T-cell (primary cell): ENCODE measurements at regions not wholly inside any gene's neighbourhood (a gene's known extent, or its start where the extent isn't known, plus 50 kb on each side); places are given as distances from the start of the nearest gene placed in this dataset.

Source experiments
- ATAC-seq, 4 experiments: fragments of 200-7000 bp in 3 of 4; fragments of 150-1000 bp in 1 of 4; cut with Tn5 transposase; replicated peaks in 1 of 4; 1 replicate in 3 of 4; 2 replicates in 1 of 4; pipeline ENCODE4 v1.10.0; 2021; ENCODE audit warnings: moderate library complexity in 3 of 4, mild to moderate bottlenecking in 2 of 4, moderate number of reproducible peaks in 1 of 4
- CTCF ChIA-PET, 2 donors: fragments of 300-600 bp; sonication (Branson Sonifier 250); formaldehyde crosslinking; loops; one replicate each; lab custom pipeline; 2022; ENCODE audit warnings: antibody characterized with exemption in 2 of 2; lab: Charles Lee
- POLR2A ChIA-PET, 2 donors: fragments of 300-600 bp; sonication (Branson Sonifier 250); formaldehyde crosslinking; loops; one replicate each; lab custom pipeline; 2022; ENCODE audit warnings: antibody characterized with exemption in 2 of 2; lab: Charles Lee
- DNase-seq, 35 experiments: peaks; one replicate each; pipeline versions ENCODE4 v3.0.0 to v3.0.0-alpha.2; 2013 to 2023
- H3K27ac ChIP-seq: one replicate; pipeline ENCODE4 v1.5.1; 2013; ENCODE audit warnings: low read length
- H3K27me3 ChIP-seq, 2 experiments: replicated peaks in 1 of 2; 1 replicate in 1 of 2; 2 replicates in 1 of 2; pipeline versions ENCODE4 v1.6.1 to v1.7.0; 2013; ENCODE audit warnings: low read length in 1 of 2, mixed read lengths in 1 of 2; ENCODE audit not compliant: control insufficient read depth in 2 of 2, insufficient read depth in 2 of 2; ENCODE audit errors: extremely low read depth in 1 of 2
- H3K36me3 ChIP-seq, 2 donors: 1 replicate in 1 of 2; 2 replicates in 1 of 2; pipeline versions ENCODE4 v1.6.1 to v1.7.0; 2013; ENCODE audit warnings: low read length in 1 of 2; ENCODE audit not compliant: control insufficient read depth in 2 of 2, insufficient read depth in 1 of 2; ENCODE audit errors: extremely low read depth in 1 of 2
- H3K4me1 ChIP-seq, 2 experiments: 1 replicate in 1 of 2; 2 replicates in 1 of 2; pipeline versions ENCODE4 v1.6.1 to v1.7.0; 2013; ENCODE audit warnings: low read length in 2 of 2, mixed read lengths in 1 of 2; ENCODE audit not compliant: insufficient read depth in 2 of 2, control insufficient read depth in 1 of 2; ENCODE audit errors: extremely low read depth in 1 of 2
- H3K4me3 ChIP-seq, 2 donors: 1 replicate in 1 of 2; 2 replicates in 1 of 2; pipeline versions ENCODE4 v1.5.1 to v1.7.0; 2013; ENCODE audit warnings: mild to moderate bottlenecking in 2 of 2, low read length in 1 of 2, moderate library complexity in 1 of 2; ENCODE audit not compliant: control insufficient read depth in 1 of 2; ENCODE audit errors: extremely low read depth in 1 of 2
- H3K9me3 ChIP-seq: 2 replicates; pipeline ENCODE4 v1.7.0; 2013
- H3K27ac Mint-ChIP-seq, 2 donors: one replicate each; pipeline ENCODE4 v1.8.0; 2020 to 2021; ENCODE audit warnings: mild to moderate bottlenecking in 2 of 2, mixed read lengths in 2 of 2
- H3K27me3 Mint-ChIP-seq, 2 donors: one replicate each; pipeline ENCODE4 v1.8.0; 2021 to 2022; ENCODE audit warnings: mixed read lengths in 2 of 2
- H3K36me3 Mint-ChIP-seq: one replicate; pipeline ENCODE4 v1.8.0; 2021; ENCODE audit warnings: mixed read lengths
- H3K4me1 Mint-ChIP-seq, 3 donors: one replicate each; pipeline ENCODE4 v1.8.0; 2020 to 2022; ENCODE audit warnings: mixed read lengths in 3 of 3, mild to moderate bottlenecking in 1 of 3
- H3K4me3 Mint-ChIP-seq, 3 donors: one replicate each; pipeline ENCODE4 v1.8.0; 2020 to 2022; ENCODE audit warnings: mild to moderate bottlenecking in 3 of 3, mixed read lengths in 3 of 3, moderate library complexity in 3 of 3
- H3K9me3 Mint-ChIP-seq, 3 donors: one replicate each; pipeline ENCODE4 v1.8.0; 2020 to 2022; ENCODE audit warnings: mixed read lengths in 3 of 3
- WGBS: methylation state at CpG from one replicate; pipeline ENCODE4 v1.1.5; 2013; ENCODE audit warnings: missing lambda C conversion rate; ENCODE audit not compliant: insufficient coverage; 5-methylcytosine and 5-hydroxymethylcytosine counted together

GRCh38 chr7:115235075-115235474 lies 313.2 kb downstream of the MDFIC start:
- POLR2A ChIA-PET = no interaction called here
- DNase-seq (no peak), ATAC-seq (no peak)
- no peak overlapping the region for H3K4me3 ChIP-seq
- CTCF ChIA-PET = no interaction called here
- H3K27me3 ChIP-seq = no peaks in the 10 kb centered on the region
- WGBS = no CpG with 5 or more reads among the region's 2 CpGs
- H3K4me1 ChIP-seq = peaks cover under 1 to 3% of the 10 kb centered on the region in 2 experiments
- H3K9me3 Mint-ChIP-seq = peaks cover 7 to 9% (median 8%) of the 10 kb centered on the region in 3 donors
- no peak overlapping the region for H3K4me3 Mint-ChIP-seq
- no peaks in the 10 kb centered on the region for H3K9me3 ChIP-seq
- peaks cover 4% of the 10 kb centered on the region for H3K36me3 Mint-ChIP-seq
- H3K36me3 ChIP-seq = no peaks in the 10 kb centered on the region
- H3K27me3 Mint-ChIP-seq = peaks cover 0 to 2% of the 10 kb centered on the region in 2 donors
- H3K4me1 Mint-ChIP-seq = peaks cover 7 to 15% (median 9%) of the 10 kb centered on the region in 3 donors
- no peak overlapping the region for H3K27ac Mint-ChIP-seq
- H3K27ac ChIP-seq = no peak overlapping the region

- no peak for DNase-seq
- Histone ChIP-seq H3K4me1 (peaks cover 9 to 10% of the 10 kb centered on the region in 2 experiments), H3K4me3 (no peak overlapping the region), H3K36me3 (no peaks in the 10 kb centered on the region), H3K27ac (no peak overlapping the region), H3K9me3 (no peaks in the 10 kb centered on the region), H3K27me3 (no peaks in the 10 kb centered on the region)
- H3K27me3 Mint-ChIP-seq = peaks cover 0 to 2% of the 10 kb centered on the region in 2 donors
- ATAC-seq = no peak
- ChIA-PET CTCF (interaction anchor here in 1 of 2 donors (1.0 kb wide), 1 partner anchor 368 kb away, joined by 3 read pairs; no protein-coding TSS in a partner anchor), POLR2A (no interaction called here)
- H3K9me3 Mint-ChIP-seq = peaks cover 7 to 9% (median 8%) of the 10 kb centered on the region in 3 donors
- no CpG with 5 or more reads among the region's 3 CpGs for WGBS
- peaks cover 17 to 26% (median 21%) of the 10 kb centered on the region in 3 donors for H3K4me1 Mint-ChIP-seq
- peaks cover 4% of the 10 kb centered on the region for H3K36me3 Mint-ChIP-seq
- no peak overlapping the region for H3K4me3 Mint-ChIP-seq
- no peak overlapping the region for H3K27ac Mint-ChIP-seq
Observed at GRCh38 chr7:115233809-115234208, 311.9 kb downstream of the MDFIC start.

GRCh38 chr7:115232041-115232440 lies 310.1 kb downstream of the MDFIC start:
- Mint-ChIP-seq H3K27ac (no peak overlapping the region), H3K4me1 (peaks cover 18 to 35% (median 25%) of the 10 kb centered on the region in 3 donors), H3K9me3 (peaks cover 7 to 9% (median 8%) of the 10 kb centered on the region in 3 donors), H3K36me3 (peaks cover 4% of the 10 kb centered on the region), H3K27me3 (peaks cover 0 to 2% of the 10 kb centered on the region in 2 donors), H3K4me3 (no peak overlapping the region)
- Histone ChIP-seq H3K27me3 (no peaks in the 10 kb centered on the region), H3K4me1 (peaks cover 9 to 10% of the 10 kb centered on the region in 2 experiments), H3K9me3 (no peaks in the 10 kb centered on the region), H3K4me3 (no peak overlapping the region), H3K36me3 (no peaks in the 10 kb centered on the region), H3K27ac (no peak overlapping the region)
- POLR2A ChIA-PET = interaction anchor here in 1 of 2 donors (0.6 kb wide), 1 partner anchor 259 kb away, joined by 4 read pairs; no protein-coding TSS in a partner anchor
- no peak for ATAC-seq
- CTCF ChIA-PET = interaction anchor here (0.6 kb wide), 2 partner anchors 68 to 154 kb away, joined by 3 read pairs; no protein-coding TSS in a partner anchor
- WGBS = no CpG with 5 or more reads among the region's 3 CpGs
- DNase-seq = no peak

GRCh38 chr7:115230882-115231571 lies 309.1 kb downstream of the MDFIC start:
- CTCF ChIA-PET = interaction anchor here in 1 of 2 donors (1.0 kb wide), 1 partner anchor 10 kb away, joined by 3 read pairs; no protein-coding TSS in a partner anchor
- POLR2A ChIA-PET = no interaction called here
- Histone ChIP-seq H3K9me3 (no peaks in the 10 kb centered on the region), H3K36me3 (no peaks in the 10 kb centered on the region), H3K27me3 (no peaks in the 10 kb centered on the region), H3K4me3 (no peak overlapping the region), H3K4me1 (peaks cover 9 to 10% of the 10 kb centered on the region in 2 experiments), H3K27ac (peak overlapping the region; percentile 27)
- peak; percentile 66 to 86 (median 76) for ATAC-seq
- H3K27ac Mint-ChIP-seq = peak overlapping the region; percentile 62 to 82
- H3K9me3 Mint-ChIP-seq = peaks cover 7 to 9% (median 8%) of the 10 kb centered on the region in 3 donors
- no peak overlapping the region for H3K4me3 Mint-ChIP-seq
- peaks cover 18 to 35% (median 25%) of the 10 kb centered on the region in 3 donors for H3K4me1 Mint-ChIP-seq
- no CpG with 5 or more reads among the region's 1 CpG for WGBS
- peaks cover 4% of the 10 kb centered on the region for H3K36me3 Mint-ChIP-seq
- DNase-seq = peak in 1 of 35 experiments; percentile 27
- H3K27me3 Mint-ChIP-seq = peaks cover 0 to 2% of the 10 kb centered on the region in 2 donors

GRCh38 chr7:115229401-115230105 lies 307.7 kb downstream of the MDFIC start:
- ChIA-PET POLR2A (no interaction called here), CTCF (no interaction called here)
- H3K9me3 ChIP-seq = no peaks in the 10 kb centered on the region
- H3K4me1 ChIP-seq = peaks cover 9 to 10% of the 10 kb centered on the region in 2 experiments
- peak in 10 of 35 experiments; percentile 1 to 57 (median 5) for DNase-seq
- Mint-ChIP-seq H3K27ac (peak overlapping the region; percentile 82 to 91), H3K4me1 (peaks cover 18 to 35% (median 25%) of the 10 kb centered on the region in 3 donors), H3K27me3 (peaks cover 2 to 5% of the 10 kb centered on the region in 2 donors), H3K36me3 (no peaks in the 10 kb centered on the region), H3K4me3 (peak overlapping the region; percentile 15 to 49 (median 26)), H3K9me3 (no peaks in the 10 kb centered on the region)
- ATAC-seq = peak; percentile 24 to 79 (median 52)
- no peaks in the 10 kb centered on the region for H3K27me3 ChIP-seq
- H3K4me3 ChIP-seq = no peak overlapping the region
- H3K36me3 ChIP-seq = no peaks in the 10 kb centered on the region
- peak overlapping the region; percentile 49 for H3K27ac ChIP-seq
- no CpG with 5 or more reads among the region's 8 CpGs for WGBS
